ENCODE measurements at regions not wholly inside any gene's neighbourhood (a gene's known extent, or its start where the extent isn't known, plus 50 kb on each side); places are given as distances from the start of the nearest gene placed in this dataset.

DNA sequence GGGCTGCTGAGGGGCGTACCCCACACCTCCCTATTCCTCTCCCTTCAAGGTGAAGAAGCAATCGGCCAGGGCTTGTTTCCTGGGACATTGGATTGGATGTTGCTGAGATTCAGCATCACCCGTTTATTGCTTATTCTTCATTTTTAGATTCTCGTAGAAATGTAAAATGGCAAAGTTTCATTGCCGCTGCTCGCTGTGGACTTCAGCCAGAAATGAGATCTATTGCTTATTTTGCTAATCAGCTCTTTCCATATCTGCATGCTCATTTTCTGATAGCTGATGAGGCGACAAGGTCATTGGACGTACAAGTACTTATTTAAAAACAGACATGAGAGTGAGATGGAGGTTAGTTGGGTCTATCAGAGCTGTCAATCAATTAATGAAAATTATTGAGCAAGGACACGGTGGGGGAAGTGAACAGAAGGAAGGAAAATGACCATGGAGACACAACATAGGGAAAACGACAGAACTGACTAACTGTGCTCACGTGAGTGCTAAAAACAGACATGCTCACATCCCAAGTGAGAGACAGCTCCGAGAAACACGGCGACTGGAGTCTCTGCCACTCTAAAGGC, 471.2 kb downstream of the NR2F2 start:
- TF ChIP-seq, protein P1, sequence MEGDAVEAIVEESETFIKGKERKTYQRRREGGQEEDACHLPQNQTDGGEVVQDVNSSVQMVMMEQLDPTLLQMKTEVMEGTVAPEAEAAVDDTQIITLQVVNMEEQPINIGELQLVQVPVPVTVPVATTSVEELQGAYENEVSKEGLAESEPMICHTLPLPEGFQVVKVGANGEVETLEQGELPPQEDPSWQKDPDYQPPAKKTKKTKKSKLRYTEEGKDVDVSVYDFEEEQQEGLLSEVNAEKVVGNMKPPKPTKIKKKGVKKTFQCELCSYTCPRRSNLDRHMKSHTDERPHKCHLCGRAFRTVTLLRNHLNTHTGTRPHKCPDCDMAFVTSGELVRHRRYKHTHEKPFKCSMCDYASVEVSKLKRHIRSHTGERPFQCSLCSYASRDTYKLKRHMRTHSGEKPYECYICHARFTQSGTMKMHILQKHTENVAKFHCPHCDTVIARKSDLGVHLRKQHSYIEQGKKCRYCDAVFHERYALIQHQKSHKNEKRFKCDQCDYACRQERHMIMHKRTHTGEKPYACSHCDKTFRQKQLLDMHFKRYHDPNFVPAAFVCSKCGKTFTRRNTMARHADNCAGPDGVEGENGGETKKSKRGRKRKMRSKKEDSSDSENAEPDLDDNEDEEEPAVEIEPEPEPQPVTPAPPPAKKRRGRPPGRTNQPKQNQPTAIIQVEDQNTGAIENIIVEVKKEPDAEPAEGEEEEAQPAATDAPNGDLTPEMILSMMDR (IDR thresholded peaks at IDR 0.05; ENCODE audit: low read depth, low read length, missing control alignments) = no peak
- no peak for DNase-seq (ENCODE audit: extremely low read depth, low read depth)
- H3K4me3 ChIP-seq (replicated peaks; ENCODE audit: low read depth, low read length) = no peak overlapping the region

DNA sequence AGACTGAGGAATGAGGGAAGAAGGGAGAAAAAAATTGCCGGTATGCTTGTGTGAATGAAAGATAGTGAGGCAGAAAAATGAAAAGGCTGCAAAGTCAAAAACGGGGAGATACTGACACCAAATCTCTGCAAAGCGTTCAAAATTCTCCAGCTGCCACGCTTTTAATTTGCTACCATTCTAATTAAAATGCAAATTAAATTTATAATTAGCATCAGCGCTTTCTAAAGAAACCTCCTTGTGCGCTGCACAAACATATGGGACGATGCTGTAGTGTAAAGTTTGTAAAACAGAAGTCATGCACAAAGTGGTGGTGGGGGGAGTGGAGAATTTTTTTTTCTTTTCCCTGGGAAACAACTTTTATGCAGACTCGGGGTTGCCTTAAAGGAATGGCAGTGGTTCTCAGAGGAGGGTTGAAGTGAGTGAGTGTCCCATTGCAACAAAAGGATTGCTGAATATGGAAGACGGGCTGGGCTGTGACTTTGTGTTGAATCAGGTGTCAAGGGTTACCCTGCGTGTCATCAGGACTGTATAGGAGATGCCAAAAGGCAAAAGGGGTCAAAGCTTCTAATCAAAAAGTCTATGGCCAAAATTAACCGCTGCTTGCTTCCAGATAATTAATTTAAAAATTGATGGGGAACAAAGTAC, 472.2 kb downstream of the NR2F2 start:
- TF ChIP-seq, protein P1 (IDR thresholded peaks at IDR 0.05; ENCODE audit: low read depth, low read length, missing control alignments) = no peak
- DNase-seq (ENCODE audit: extremely low read depth, low read depth) = no peak

DNA sequence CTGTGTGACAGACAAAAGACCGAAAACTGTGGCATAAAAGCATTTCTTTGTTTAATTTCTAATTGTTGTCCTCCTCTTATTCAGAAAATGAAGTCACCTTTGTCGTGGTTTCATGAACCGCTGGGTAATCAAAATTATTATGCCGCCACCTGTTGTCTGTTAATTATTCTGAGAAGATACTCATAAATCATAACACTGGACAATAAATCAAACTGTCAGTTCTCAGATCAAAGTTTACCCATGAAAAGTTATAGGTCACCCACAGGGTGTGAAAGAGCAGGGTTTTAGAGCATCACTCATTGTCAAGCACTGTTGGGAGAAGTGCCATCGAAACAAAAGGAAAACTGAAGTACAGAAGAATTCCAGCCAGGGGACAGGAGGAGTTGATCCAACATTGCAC, 474.3 kb downstream of the NR2F2 start:
- TF ChIP-seq, protein P1 (IDR thresholded peaks at IDR 0.05; ENCODE audit: low read depth, low read length, missing control alignments) = no peak
- H3K4me3 ChIP-seq (replicated peaks; ENCODE audit: low read depth, low read length) = no peak overlapping the region
- no peak for DNase-seq (ENCODE audit: extremely low read depth, low read depth)

More for the DNA sequence above, 472.2 kb downstream of the NR2F2 start:
- no peak overlapping the region for H3K4me3 ChIP-seq (replicated peaks; ENCODE audit: low read depth, low read length)

DNA sequence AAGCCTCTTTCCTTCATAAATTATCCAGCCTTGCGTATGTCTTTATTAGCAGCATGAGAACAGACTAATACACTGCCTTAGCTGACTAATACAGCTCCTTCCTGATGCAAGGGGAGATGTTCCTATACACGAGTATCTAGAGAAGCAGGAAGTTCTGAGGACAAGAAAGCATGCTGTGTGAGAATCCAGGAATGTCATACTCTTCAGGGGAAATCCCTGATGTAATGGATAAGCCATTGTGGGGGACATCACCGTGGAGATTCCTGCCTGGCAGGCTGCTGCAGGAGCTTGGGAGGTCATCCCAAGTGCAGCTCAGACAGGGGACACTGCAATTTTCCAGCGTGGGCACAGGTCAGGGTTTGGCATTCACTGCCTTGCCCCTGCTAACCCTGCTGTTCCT, 476.9 kb downstream of the NR2F2 start:
- DNase-seq (ENCODE audit: extremely low read depth, low read depth) = no peak
- TF ChIP-seq, protein P1 (IDR thresholded peaks at IDR 0.05; ENCODE audit: low read depth, low read length, missing control alignments) = no peak
- no peak overlapping the region for H3K4me3 ChIP-seq (replicated peaks; ENCODE audit: low read depth, low read length)

DNA sequence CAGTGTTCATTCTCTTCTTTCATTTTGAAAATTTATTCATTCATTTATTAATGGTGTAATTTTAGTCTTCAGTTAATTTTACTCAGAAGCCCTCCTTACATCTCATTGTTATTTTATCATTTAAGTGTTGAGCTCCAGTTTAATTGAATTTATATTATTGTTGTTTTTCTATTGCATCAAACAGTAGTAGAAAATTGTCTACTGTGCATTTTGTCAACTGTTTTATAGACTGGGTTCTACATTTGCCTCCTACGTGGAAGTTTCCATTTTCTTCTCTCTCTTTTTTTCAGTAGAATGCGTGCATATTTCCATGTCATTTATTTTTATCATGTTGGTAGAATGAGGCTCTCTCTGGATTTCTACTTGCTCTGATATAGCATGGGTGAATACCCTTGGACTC, 487.4 kb downstream of the NR2F2 start:
- TF ChIP-seq, protein P1 (IDR thresholded peaks at IDR 0.05; ENCODE audit: low read depth, low read length, missing control alignments) = no peak
- H3K4me3 ChIP-seq (replicated peaks; ENCODE audit: low read depth, low read length) = no peak overlapping the region
- no peak for DNase-seq (ENCODE audit: extremely low read depth, low read depth)

DNA sequence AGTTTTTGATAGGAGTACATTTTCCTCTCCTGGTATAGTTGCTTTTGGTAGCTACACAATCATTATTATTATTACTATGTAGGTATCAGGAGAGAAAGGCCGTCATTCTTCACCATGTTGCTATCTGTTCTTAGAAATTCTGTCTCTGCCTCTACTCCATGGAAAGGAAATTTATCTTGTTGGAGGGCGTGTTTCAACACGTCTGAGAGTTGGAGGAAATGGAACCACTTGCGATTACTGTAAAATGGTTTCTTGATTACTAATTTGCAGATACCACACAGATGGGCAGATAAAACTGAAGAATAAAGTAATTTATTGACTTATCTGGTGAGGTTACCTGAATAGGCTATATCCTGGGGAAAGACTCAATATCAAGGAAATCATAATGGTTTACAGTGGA, 488.4 kb downstream of the NR2F2 start:
- no peak overlapping the region for H3K4me3 ChIP-seq (replicated peaks; ENCODE audit: low read depth, low read length)
- DNase-seq (ENCODE audit: extremely low read depth, low read depth) = no peak
- TF ChIP-seq, protein P1 (IDR thresholded peaks at IDR 0.05; ENCODE audit: low read depth, low read length, missing control alignments) = no peak

Measured in HFF-Myc (cell line).